ENCODE measurements at regions not wholly inside any gene's neighbourhood (a gene's known extent, or its start where the extent isn't known, plus 50 kb on each side); places are given as distances from the start of the nearest gene placed in this dataset.
"Not testable (repeated sequence)": the region's sequence is repeated elsewhere in the genome, so short reads cannot be mapped to it uniquely, and the experiment has no call there.

DNA sequence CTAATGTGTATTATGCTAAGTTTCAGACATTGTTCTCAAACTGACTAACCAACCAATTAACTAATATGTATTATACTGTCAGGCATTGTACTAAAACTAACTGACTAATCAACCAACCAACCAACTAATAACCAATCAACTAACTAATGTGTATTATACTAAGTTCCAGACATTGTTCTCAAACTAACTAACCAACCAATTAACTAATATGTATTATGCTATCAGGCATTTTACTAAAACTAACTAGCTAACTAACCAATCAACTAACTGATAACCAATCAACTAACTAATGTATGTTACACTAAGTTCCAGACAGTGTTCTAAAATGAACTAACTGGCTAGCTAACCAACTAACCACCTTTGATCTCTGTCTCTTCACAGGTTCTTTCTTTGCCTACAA lies 152.3 kb downstream of the SUDS3 start:
- in situ Hi-C loops (cut with HindIII; ENCODE audit: low sequenced_read_pairs), result no loop called here

DNA sequence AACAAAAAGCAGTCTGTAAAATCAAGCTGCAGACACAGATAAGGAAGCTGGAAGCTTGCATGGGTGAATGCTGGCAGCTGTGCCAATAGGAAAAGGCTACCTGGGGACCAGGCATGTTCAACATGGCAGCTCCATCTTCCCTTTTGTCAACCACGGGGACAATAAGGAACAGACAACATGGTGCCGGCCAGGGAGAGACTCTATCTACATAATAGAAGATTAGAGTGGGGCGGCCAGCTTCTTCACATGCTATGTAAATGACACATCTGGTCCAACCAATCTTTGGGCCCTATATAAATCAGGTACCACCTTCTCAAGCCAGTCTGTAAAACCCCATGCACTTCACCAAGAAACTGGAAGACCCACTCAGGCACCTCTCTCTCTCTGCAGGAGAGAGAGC lies 157.6 kb downstream of the SUDS3 start:
- no peak for DNase-seq (ENCODE audit: low spot score)
- in situ Hi-C loops (cut with HindIII; ENCODE audit: low sequenced_read_pairs), result no loop called here

More for the DNA sequence above, 152.3 kb downstream of the SUDS3 start:
- DNase-seq (ENCODE audit: low spot score), result no peak

DNA sequence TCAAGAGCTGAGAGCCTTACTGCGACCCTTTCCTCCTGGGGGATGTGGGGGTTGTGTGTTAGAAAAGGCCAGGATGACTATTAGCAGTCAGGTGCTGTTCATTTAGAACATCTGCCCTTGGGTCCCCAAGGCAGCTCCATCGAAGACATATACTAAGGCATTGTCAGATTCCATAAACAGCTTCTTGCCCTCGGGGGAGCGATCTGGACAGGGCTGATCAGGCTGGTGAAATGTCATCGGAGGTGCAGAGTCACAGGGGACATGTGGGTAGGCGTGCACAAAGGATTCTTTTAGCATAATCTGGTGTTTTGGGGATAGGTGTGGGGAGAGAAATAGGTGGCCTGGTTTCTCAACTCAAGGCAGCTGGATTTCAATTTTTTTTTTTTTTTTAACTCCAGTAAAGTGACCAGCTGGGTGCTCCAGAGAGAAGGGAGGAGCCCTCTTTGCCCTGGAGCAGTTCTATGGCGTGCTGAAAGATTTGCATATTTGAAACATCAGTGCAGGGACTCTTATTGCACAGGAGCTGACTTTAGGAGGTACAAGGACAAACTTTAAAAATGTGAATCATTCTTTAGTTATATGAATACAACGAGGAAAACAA lies 160.1 kb downstream of the SUDS3 start:
- DNase-seq (ENCODE audit: low spot score), result no peak
- in situ Hi-C loops (cut with HindIII; ENCODE audit: low sequenced_read_pairs), result no loop called here

DNA sequence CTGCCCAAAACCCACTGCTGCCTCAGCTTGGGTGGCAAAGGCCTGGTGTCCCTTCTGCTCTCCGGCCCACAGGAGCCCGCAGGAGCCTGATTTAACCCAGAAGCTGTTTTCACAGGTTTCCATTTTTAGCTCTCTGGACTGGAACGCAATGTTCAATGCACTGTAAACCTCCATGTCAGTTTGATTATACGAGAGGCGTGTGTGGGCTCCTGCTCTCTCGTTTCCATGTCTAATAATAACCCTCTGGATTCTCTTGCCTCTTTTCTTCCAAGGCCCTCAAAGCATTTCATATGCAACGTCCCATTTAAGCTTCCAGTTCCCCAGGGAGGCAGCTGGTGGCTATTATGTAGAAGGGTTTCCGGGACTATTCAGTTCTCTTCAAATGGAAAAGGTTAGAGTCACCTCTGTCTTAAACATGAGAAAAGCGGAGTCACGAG lies 161.1 kb downstream of the SUDS3 start:
- DNase-seq (ENCODE audit: low spot score), result peak; percentile 84
- in situ Hi-C loops (cut with HindIII; ENCODE audit: low sequenced_read_pairs), result no loop called here

DNA sequence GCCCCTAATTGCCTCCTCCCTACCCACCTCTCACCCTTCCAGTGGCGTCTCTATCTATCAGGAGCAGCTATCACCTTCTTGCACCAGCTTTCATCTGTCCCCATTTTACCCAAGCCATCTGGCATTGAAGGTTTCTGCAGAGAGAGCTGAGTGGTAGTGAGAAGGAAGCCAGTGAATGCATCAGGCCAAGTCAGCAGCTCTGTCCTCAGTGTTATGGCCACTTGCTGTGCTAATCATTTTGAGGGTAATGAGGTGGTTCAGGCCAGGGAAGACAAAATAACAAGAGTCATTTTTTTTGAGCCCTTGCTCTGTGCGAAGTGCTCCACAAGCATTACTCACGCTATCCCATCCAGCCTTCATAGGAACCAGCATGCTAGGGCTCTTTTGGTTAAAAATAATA lies 164.7 kb downstream of the SUDS3 start:
- in situ Hi-C loops (cut with HindIII; ENCODE audit: low sequenced_read_pairs), result no loop called here
- peak; percentile 90 for DNase-seq (ENCODE audit: low spot score)

DNA sequence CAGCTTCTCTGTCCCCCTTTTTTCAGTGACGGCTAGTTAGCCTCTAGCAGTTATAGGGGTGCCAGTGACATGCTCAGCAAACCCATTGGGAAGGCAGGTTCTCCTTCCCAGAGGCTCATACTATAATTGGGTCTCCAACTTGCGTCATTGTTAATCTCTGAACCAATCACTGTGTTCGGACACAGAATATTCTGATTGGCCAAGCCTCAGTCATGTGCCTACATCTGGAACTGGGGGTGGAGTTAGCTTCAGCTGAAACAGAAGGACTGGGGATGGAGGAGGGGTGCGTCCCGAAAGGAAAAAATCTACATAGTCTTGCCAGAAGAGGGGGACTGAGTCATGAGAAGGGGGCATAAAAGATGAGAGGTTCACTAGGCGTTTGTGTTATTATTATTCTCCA lies 165.6 kb downstream of the SUDS3 start:
- no peak for DNase-seq (ENCODE audit: low spot score)
- in situ Hi-C loops (cut with HindIII; ENCODE audit: low sequenced_read_pairs), result no loop called here

DNA sequence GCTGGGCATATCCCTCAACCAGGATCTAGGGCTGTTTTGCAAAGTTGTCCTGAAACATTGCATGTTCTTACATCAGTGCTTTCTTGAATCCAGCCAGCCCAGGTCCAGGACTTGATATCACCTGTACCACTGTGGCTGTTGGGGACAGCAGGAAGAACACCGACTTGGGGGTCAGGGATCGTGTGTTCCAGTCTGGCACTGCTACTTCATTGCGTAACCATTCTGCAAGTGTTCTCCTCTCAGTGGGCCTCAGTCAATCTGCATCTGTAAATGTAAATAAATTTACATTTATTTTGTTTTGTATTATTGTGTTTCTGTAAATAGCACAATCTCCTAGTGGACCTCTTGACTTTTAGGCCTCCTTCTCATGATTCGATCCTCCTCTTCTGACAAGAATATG lies 167.3 kb downstream of the SUDS3 start:
- DNase-seq (ENCODE audit: low spot score), result no peak
- in situ Hi-C loops (cut with HindIII; ENCODE audit: low sequenced_read_pairs), result no loop called here

DNA sequence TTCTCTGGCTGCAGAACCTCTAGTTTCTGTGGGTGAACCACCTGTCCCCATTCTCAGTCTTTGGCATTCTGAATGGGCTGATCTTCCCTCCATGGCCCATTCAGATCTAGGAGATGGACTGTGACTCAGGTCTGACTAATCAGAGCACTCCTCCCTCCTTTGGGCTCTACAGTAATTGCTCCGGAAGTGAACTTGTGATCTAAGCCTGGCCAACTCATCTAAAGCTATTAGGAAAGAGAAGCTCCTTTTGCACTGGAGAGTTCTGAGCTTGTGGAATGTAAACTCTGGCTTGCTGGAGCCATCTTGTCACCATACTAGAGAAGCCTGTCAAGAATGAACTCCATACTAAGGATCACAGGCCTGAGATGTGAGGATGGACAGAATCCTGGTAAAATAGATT lies 168.2 kb downstream of the SUDS3 start:
- DNase-seq (ENCODE audit: low spot score), result no peak
- in situ Hi-C loops (cut with HindIII; ENCODE audit: low sequenced_read_pairs), result no loop called here

DNA sequence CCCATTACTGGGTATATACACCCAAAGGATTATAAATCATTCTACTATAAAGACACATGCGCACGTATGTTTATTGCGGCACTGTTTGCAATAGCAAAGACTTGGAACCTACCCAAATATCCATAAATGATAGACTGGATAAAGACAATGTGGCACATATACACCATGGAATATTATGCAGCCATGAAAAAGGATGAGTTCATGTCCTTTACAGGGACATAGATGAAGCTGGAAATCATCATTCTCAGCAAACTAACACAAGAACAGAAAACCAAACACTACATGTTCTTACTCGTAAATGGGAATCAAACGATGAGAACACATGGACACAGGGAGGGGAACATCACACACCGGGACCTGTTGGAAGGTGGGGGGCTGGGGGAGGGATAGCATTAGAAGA lies 171.3 kb downstream of the SUDS3 start:
- in situ Hi-C loops (cut with HindIII; ENCODE audit: low sequenced_read_pairs); DNase-seq (ENCODE audit: low spot score): not testable (repeated sequence)

DNA sequence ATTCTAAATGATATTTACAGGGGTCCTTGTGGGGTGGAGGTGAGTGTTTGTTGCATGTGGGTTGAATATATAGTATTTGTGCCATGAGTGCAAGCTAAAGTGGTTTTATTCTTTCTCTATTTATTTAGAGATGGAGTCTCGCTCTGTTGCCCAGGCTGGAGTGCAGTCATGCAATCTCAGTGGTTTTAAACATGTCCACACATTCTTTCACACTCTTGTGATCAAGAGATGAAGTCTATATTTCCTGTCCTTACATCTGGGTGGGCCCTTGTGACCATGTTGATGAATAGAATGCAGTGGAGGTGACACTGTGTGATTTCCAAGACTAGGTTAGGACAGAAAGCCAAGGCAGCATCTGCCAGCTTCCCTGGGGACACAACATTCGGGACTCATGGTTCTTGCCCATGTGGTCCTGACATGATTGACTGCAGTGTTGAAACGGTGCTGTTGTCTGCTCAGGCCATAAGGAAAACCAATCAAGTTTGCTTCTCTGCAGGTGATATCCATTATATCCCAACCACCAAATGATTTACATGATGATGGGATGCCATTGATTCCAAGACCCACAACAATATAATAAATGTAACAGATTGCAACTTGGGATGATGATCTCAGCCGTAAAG lies 172.6 kb downstream of the SUDS3 start:
- in situ Hi-C loops (cut with HindIII; ENCODE audit: low sequenced_read_pairs), result no loop called here
- DNase-seq (ENCODE audit: low spot score), result no peak

DNA sequence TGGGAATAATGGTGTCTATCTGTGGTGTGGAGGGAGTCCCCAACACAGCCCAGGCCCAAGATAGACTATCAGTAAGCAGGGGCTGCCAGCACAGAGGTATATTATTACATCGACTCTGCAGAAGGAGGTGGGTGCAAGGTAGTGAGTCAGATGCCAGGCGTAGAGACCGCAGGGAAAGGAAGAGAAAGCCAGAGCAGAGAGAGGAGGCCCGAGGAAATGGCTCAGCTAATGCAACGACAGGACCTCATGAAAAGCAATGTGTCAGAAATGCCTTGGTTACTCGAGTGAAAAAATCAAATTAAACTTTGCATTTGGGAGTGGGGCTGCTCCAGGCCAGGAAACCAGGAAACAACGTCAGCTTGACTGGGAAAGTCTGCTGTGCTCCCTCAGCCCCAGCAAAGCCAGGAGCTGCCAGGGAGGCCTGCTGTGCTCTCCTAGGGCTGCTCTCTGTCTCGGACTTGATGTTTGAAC lies 173.2 kb downstream of the SUDS3 start:
- DNase-seq (ENCODE audit: low spot score), result no peak
- in situ Hi-C loops (cut with HindIII; ENCODE audit: low sequenced_read_pairs), result no loop called here

DNA sequence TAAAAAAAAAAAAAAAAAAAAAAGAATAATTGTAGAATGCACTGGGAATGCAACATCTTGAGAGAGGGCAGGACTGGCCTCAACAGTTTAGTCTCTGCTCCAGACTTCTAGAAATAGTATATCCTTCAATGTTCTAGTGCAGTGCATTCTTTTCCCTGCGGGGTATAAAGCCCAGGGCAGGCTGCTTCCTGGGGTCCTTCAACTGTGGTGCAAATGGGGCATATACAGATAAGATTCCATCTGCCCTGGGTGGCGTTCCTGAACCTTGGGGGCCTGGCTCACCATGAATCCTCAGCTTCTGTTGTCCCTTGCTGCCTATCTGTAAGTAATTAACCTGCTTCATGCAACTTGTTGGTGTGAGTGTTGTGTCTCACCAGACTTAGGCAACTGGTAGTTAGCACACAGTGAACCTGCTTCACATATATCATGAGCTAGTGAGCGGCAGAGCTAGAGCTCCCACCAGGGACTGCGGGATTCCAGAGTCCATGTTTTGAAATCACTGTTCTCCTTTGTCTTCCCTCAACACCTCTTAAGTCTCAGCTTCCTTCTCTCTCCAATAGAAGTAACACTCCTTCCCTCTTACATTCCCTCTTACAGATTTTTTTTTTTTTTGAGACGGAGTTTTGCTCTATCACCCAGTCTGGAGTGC lies 177.6 kb downstream of the SUDS3 start:
- DNase-seq (ENCODE audit: low spot score), result no peak
- in situ Hi-C loops (cut with HindIII; ENCODE audit: low sequenced_read_pairs), result no loop called here

DNA sequence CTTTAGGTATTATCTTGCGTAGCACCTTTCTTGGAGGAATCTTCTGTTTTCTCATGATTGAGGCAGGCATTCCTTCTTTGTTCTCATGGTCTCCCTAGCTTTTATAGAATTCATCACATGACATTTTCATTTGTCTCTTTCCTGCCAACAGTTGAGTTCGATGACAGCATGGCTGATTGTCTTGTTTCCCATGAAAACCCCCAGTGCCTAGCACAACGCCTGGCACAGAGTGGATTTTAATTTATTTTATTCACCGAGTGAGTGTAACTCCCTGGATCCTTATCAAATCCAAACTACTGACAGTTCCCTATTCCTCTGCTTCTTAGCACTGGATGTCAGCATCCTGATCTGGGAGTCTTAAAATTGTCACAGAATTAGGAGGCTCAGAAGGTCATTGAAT lies 182.6 kb downstream of the SUDS3 start:
- DNase-seq (ENCODE audit: low spot score), result no peak
- in situ Hi-C loops (cut with HindIII; ENCODE audit: low sequenced_read_pairs), result no loop called here

DNA sequence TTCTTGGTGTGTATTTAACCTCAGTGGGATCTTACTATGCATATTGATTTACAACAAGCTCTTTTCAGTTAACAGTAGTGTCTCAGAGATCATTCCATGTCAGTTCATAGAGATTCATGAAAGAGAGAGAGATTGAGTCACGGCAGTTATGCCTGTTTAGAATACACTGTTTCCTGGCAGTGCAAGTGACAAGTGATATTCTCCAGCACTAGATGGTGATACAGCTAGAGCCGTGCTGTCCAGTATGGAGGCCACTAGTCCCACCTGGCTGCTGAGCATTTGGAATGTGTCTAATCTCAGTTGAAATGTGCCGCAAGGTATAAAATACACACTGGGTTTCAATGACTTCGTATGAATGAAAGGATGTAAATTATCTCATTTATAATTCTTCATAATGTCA lies 184.4 kb downstream of the SUDS3 start:
- DNase-seq (ENCODE audit: low spot score), result no peak
- in situ Hi-C loops (cut with HindIII; ENCODE audit: low sequenced_read_pairs), result no loop called here

DNA sequence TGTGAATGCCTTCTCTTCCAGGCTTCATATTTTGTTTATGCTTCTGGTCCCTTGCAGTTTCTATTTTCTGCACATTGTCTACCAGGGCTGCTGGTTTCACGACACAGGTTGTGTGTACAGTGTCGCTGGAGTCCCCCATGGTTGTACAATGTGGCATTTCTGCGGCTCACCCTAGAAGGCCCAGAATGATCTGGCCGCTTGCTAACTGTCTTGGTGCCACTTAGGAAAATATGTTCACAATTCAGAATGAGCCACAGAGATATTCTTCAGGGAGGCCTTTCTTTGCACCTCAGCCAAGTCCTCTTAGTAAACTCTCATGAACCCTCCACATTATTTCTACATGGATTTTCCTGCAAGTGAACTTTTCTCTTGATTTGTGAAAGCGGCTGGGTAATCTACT lies 195.4 kb downstream of the SUDS3 start:
- DNase-seq (ENCODE audit: low spot score), result no peak
- in situ Hi-C loops (cut with HindIII; ENCODE audit: low sequenced_read_pairs), result no loop called here

DNA sequence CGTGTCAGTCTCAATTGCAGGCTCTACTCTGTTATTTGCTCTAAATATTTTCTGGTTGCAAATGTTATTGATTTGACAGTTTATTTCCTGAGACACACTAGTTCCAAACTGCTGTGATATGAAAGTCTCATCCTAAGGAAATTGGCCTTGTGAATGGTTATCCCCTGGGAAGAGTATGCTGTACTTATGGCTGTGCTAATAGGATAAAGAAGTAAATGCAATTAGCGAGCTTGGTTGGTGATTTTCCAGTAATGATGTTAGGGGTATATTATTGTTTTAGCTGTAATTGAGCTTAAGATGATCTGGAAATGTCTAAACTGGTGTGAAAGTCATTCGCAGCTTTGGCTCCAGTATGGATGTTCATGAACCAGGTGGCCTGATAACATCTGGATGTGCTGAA lies 197.9 kb downstream of the SUDS3 start:
- no peak for DNase-seq (ENCODE audit: low spot score)
- in situ Hi-C loops (cut with HindIII; ENCODE audit: low sequenced_read_pairs), result no loop called here

DNA sequence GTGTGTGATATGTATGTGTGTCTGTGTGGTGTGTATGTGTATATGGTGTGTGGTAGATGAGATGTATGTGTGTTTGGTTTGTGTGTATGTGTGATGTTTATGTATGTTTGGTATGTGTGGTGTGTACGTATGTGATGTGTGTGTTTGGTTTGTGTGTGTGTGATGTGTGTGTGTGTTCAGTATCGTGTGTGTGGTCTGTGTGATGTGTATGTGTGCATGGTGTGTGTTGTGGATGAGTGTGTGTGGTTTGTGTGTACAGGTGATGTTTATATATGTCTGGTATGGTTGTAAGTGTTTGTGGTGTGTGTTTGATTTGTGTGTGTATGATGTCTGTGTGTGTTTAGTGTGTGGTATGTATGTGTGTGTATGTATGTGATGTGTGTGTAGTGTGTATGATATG lies 199.4 kb downstream of the SUDS3 start:
- in situ Hi-C loops (cut with HindIII; ENCODE audit: low sequenced_read_pairs), result no loop called here
- DNase-seq (ENCODE audit: low spot score), result no peak

DNA sequence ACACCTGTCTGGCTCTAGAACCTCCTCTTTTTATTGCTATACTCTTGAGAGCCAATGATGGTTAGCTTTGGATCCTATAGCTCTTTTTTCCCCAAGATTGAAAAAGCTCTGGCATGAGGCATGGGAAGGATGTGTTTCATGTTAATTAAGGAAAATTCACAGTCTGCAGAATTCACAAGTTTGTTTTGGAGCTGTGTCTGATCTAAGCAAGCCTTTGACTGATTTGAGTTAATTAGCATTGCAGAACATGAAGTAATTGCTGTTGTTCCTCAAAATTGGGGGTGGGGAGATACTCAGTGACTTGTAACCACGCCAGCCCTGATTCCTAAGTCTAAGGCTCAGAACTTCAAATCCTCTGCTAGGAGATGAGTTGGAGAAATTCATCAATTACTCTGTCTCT lies 205.0 kb downstream of the SUDS3 start:
- DNase-seq (ENCODE audit: low spot score), result no peak
- in situ Hi-C loops (cut with HindIII; ENCODE audit: low sequenced_read_pairs), result no loop called here

DNA sequence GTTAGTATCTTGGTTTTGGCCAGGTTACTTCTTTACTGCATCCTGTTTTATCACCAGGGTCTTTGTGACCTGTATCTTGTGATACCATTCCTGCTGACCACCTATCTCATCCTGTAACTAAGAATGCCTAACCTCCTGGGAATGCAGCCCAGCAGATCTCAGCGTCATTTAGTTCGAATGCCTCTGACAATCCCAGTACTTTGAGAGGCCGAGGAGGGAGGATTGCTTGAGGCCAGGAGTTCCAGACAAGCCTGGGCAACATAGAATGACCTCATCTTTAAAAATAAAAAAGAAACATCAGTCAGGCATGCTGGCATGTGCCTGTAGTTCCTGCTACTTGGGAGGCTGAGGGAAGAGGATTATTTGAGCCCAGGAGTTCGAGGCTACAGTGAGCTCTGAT lies 206.5 kb downstream of the SUDS3 start:
- DNase-seq (ENCODE audit: low spot score), result no peak
- in situ Hi-C loops (cut with HindIII; ENCODE audit: low sequenced_read_pairs), result no loop called here

DNA sequence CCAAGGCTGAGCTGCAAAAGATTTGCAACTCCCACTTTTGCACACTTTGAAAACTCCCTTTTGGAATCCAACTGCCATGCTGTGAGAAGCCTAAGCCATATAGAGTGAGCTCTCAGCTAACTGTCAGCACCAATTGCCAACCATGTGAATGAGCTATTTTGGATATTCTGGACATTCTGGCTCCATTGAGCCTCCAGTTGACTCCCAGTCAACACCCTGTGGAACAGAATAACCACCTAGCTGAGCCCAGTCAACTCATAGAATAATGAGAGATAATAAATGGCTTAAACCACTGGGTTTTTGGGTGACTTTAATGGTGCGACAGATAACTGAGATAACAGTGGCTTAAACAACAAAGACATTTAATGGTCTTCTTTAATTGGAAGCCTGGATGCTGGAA lies 210.1 kb downstream of the SUDS3 start:
- in situ Hi-C loops (cut with HindIII; ENCODE audit: low sequenced_read_pairs), result no loop called here
- no peak for DNase-seq (ENCODE audit: low spot score)

DNA sequence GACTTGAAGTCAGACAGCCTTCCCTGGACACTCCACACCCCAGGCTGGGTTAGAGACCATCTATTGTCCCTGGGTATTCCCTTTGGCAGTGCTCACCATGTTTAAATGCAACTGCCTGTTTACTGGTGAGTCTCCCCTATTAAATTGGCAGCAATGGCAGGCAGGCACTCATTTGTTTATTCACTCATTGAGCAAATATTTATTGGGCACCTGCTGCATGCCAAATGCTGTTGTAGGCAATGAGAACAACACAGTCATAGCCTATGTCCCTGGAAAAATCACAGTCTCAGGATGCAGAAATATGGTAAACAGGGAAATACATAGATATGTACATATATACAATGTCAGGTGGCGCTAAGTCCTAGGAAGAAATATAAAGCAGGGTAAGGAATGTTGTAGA lies 212.8 kb downstream of the SUDS3 start:
- DNase-seq (ENCODE audit: low spot score), result no peak

More for the DNA sequence above, 212.8 kb downstream of the SUDS3 start:
- in situ Hi-C loops (cut with HindIII; ENCODE audit: low sequenced_read_pairs), result no loop called here
